Muscle of leg (tissue), 3 donors: ENCODE measurements at regions not wholly inside any gene's neighbourhood (a gene's known extent, or its start where the extent isn't known, plus 50 kb on each side); places are given as distances from the start of the nearest gene placed in this dataset.

Experiments used
- DNase-seq: peaks from one replicate; pipeline ENCODE4 v3.0.0; 2013
- H3K27ac ChIP-seq: one replicate; pipeline ENCODE4 v1.5.1; 2013; ENCODE audit warnings: mild to moderate bottlenecking, low read length, control low read depth
- H3K27me3 ChIP-seq: one replicate; pipeline ENCODE4 v1.6.1; 2013; ENCODE audit warnings: low read length; ENCODE audit not compliant: control insufficient read depth, insufficient read depth
- H3K36me3 ChIP-seq: one replicate; pipeline ENCODE4 v1.6.1; 2013; ENCODE audit warnings: low read length; ENCODE audit not compliant: control insufficient read depth, insufficient read depth
- H3K4me1 ChIP-seq: one replicate; pipeline ENCODE4 v1.6.1; 2013; ENCODE audit warnings: low read length; ENCODE audit not compliant: control insufficient read depth, insufficient read depth
- H3K4me3 ChIP-seq: one replicate; pipeline ENCODE4 v1.5.1; 2013; ENCODE audit warnings: low read length, control low read depth
- H3K9me3 ChIP-seq: replicated peaks from 2 replicates; pipeline ENCODE4 v1.6.1; 2013; ENCODE audit warnings: low read depth, low read length; ENCODE audit not compliant: control insufficient read depth
- WGBS: methylation state at CpG from one replicate; pipeline ENCODE4 v1.1.5; 2013; ENCODE audit warnings: missing lambda C conversion rate; ENCODE audit not compliant: insufficient coverage; 5-methylcytosine and 5-hydroxymethylcytosine counted together

DNA sequence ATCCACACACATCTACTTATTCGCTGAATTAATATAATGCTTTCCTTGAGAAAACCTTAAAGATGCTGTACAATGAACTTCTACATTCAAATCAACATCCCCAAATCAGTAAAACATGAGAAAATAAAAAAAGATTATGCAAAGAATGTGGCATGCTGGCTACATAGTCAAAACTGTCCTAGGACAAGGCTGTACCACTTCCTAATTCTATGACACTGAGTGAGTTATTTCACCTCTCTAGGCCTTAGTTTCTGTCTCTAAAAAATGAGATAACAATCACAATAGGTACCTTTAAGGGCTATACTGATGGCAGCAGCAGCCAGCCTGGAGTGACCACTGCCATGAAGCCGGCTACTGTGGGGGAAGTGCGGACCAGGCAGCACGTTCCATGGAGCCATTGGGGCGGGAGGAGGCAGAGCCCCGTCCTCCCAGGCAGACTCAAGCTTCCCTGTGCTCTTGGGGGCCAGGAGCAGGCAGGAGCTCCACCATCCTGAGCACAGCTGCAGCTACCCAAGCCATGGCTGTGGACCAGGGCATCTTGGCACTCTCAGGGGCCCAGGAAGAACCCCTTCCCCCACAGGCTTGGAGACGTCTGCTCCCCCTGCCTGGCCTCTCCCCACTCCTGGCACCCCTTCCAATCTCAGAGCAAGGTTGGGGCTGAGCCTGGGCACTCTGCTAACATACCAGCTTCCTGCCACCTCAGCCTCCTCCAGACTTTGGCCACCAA is 110.2 kb downstream of the ELAPOR2 start:
- DNase-seq = no peak
- no peaks in the 10 kb centered on the region for H3K36me3 ChIP-seq
- H3K9me3 ChIP-seq = no peaks in the 10 kb centered on the region
- no peaks in the 10 kb centered on the region for H3K4me1 ChIP-seq
- H3K27ac ChIP-seq = no peak overlapping the region
- 65% methylated on average over 6 of the region's 7 CpGs for WGBS
- no peak overlapping the region for H3K4me3 ChIP-seq
- no peaks in the 10 kb centered on the region for H3K27me3 ChIP-seq

DNA sequence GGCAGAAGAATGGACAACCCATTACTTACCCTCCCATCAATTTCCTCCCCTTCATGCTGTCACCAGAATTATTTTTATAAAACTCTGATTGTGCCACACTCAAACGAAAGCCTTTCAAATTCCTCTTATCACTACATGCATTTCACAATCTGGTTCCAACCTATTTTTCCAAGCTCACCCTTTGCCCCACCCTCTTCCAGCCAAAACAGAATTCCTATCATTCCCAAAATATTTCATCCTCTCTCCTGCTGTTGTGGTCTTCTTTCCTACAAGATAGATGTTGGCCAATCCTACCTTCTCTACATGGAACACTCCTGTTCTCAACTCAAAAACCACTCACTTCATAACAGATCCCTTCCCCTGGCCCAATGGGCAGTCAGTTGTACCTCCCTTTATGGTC is 111.5 kb downstream of the ELAPOR2 start:
- Histone ChIP-seq H3K4me3 (no peak overlapping the region), H3K36me3 (no peaks in the 10 kb centered on the region), H3K4me1 (no peaks in the 10 kb centered on the region), H3K9me3 (no peaks in the 10 kb centered on the region), H3K27ac (no peak overlapping the region), H3K27me3 (no peaks in the 10 kb centered on the region)
- 81% methylated on average over 1 of the region's 1 CpG for WGBS
- DNase-seq = no peak

DNA sequence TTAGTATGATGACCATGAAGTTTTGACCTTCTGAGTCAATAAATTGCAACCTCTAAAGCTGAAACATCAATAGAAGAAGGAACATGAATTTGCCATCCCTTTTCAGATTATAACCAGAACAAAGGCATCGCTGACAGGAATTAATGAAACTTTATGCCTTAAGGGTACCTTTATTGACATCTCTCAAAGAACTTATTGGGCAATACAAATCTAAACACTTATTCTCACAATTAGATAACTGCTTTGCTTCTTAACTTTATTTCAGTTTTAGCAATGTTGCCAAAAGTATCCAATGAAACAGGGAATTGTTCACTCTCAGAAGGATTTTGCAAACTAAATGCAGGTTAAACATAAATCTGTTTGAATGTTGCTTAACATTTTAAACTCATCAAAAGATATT is 116.0 kb downstream of the ELAPOR2 start:
- no peak for DNase-seq
- H3K36me3 ChIP-seq = no peaks in the 10 kb centered on the region
- H3K27me3 ChIP-seq = no peaks in the 10 kb centered on the region
- no peak overlapping the region for H3K4me3 ChIP-seq
- WGBS = 80% methylated on average over 1 of the region's 1 CpG
- no peak overlapping the region for H3K27ac ChIP-seq
- H3K9me3 ChIP-seq = no peaks in the 10 kb centered on the region
- no peaks in the 10 kb centered on the region for H3K4me1 ChIP-seq

DNA sequence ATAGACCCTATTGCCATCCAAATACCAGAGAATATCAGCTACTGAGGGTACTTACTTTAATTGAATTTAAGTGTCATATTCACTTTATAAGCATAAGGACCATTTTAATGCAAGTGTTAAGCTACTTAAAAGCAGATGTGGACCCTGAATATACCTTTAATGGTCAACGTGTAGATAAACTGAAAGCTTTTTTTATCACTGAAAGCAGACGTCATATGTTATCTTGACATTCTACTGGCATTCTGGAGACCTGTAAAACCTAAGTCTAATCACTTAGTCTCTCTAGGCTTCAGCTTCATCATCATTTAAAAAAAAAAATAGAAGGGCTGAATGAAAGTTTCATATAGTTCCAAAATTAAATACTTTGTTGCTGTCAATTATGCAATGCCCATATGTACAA is 116.5 kb downstream of the ELAPOR2 start:
- no CpG with 5 or more reads among the region's 2 CpGs for WGBS
- no peak overlapping the region for H3K27ac ChIP-seq
- no peak for DNase-seq

DNA sequence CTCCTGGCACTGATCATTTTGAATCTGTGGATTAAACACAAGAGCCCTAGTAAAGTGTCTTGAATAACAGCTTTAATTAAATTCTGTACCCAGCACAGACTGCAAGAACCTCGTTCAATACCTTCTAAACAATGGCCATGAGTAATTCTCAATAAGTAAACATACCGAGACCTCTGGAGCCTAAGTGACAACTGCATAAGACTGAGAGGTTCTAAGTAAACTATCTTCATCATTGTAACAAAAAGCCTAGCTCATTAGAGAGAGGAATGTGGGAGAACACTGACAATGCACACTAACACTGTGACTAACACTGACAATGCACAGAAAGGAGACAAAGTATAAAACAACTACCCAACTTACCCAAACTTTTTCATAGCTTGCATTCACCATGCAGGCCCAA is 117.4 kb downstream of the ELAPOR2 start:
- no peaks in the 10 kb centered on the region for H3K36me3 ChIP-seq
- H3K4me3 ChIP-seq = no peak overlapping the region
- no peaks in the 10 kb centered on the region for H3K4me1 ChIP-seq
- no CpG with 5 or more reads among the region's 2 CpGs for WGBS
- no peaks in the 10 kb centered on the region for H3K9me3 ChIP-seq
- no peaks in the 10 kb centered on the region for H3K27me3 ChIP-seq
- DNase-seq = no peak
- no peak overlapping the region for H3K27ac ChIP-seq

More for the DNA sequence above, 116.5 kb downstream of the ELAPOR2 start:
- Histone ChIP-seq H3K4me3 (no peak overlapping the region), H3K27me3 (no peaks in the 10 kb centered on the region), H3K9me3 (no peaks in the 10 kb centered on the region), H3K36me3 (no peaks in the 10 kb centered on the region), H3K4me1 (no peaks in the 10 kb centered on the region)

DNA sequence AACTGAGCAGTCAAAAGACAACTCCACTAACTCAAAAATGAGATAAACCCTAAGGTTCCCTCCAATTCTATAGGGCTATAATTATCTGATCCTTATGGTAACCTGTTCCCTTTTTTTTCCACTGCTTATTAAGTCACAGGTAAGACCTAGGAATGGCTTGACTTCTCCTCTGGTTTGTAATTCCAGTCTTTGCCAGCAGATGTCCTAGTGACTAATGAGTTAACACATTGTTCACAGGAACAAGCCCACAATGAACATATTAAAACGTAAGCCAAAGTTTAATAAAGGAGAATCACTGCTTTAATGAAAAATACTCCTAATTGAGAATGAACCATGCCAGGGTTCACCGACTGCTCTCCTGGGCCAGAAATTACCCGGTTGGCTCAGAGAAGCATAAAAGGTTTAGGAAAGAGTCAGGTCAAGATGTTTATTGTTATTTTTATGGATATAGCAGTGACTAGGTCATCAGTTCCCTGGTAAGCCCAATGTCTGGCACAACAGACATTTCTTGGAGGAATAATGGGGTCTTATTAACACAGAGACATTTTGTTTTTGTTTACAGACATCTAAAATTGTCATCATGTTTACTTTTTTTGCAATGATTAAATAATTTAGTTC is 120.1 kb downstream of the ELAPOR2 start:
- H3K4me3 ChIP-seq = no peak overlapping the region
- H3K9me3 ChIP-seq = no peaks in the 10 kb centered on the region
- DNase-seq = peak; percentile 72
- no peaks in the 10 kb centered on the region for H3K36me3 ChIP-seq
- no peaks in the 10 kb centered on the region for H3K27me3 ChIP-seq
- no peak overlapping the region for H3K27ac ChIP-seq
- WGBS = no CpG with 5 or more reads among the region's 3 CpGs
- H3K4me1 ChIP-seq = no peaks in the 10 kb centered on the region

DNA sequence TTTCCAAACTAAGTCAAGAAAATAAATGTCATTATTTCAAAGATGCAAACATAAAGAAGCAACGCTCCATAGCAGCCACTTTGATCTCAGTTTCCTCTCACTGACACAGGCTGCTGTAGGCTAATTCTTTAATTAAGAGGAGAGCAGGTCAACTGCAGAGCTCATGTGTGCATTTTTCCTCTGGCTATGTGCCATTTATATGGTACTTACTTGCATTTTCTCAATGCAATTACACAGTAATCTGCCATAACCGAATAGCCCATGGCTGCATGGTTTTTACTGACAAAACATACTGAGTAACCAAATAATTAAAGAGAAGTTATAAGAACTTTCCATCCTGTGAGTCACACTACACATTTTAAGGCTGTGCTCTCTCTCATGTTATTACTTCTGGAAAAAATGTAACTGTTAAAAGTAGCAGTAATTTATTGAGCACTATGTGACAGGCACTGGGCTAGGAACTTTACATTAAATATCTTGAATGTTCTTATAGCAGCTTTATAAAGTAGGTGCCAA is 122.0 kb downstream of the ELAPOR2 start:
- WGBS = no CpG with 5 or more reads among the region's 2 CpGs

DNA sequence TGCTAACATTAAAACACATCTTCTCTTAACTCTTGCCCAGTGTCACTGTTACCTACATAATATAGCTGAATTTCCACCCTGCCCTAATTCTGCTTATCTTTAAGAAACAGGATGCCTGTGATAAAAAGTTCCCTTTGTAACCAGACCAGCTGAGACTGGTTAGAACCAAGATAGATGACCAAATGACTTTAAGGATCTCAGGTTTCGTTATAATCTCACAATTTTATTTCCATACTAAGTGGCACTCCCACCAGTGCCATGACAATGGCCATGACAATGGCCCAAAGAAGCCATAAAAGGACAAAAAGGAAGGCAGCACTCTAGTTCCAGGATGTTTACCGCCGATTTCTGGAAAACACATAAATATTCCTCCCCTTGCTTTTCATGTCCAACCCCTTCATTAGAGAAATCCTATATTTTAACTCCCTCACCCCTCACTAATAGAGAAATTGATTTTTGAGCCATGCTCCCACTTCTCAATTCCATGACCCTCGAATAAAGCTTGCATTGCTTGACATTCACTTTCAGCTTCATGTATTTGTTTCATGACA is 126.1 kb downstream of the ELAPOR2 start:
- Histone ChIP-seq H3K4me3 (no peak overlapping the region), H3K4me1 (no peaks in the 10 kb centered on the region), H3K9me3 (no peaks in the 10 kb centered on the region), H3K36me3 (no peaks in the 10 kb centered on the region), H3K27me3 (no peaks in the 10 kb centered on the region), H3K27ac (no peak overlapping the region)
- WGBS = 81% methylated on average over 3 of the region's 4 CpGs
- no peak for DNase-seq

More for the DNA sequence above, 122.0 kb downstream of the ELAPOR2 start:
- no peaks in the 10 kb centered on the region for H3K27me3 ChIP-seq
- no peaks in the 10 kb centered on the region for H3K9me3 ChIP-seq
- no peaks in the 10 kb centered on the region for H3K4me1 ChIP-seq
- no peaks in the 10 kb centered on the region for H3K36me3 ChIP-seq
- no peak overlapping the region for H3K27ac ChIP-seq
- no peak for DNase-seq
- H3K4me3 ChIP-seq = no peak overlapping the region

DNA sequence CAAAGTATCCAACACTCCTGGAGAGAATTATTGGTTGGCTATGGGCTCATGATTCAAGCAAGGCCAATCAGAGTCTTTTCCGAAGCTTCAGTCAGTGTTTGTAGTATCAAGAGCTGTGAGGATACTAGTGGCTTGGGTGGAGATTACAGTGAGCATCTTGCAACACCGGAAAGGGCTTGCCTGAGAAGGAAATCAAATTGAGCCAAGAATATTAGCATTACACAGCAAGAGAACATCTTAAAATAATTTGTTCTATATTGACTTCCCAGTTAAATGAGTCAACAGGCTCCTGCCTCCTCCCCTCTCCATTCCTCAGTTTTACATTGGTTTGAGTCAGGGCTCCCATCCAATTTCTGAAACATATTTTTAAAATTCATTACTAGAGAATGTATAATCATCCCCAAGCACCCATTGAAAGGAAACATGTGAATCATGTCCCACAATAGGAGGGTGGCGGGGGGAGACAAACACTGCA is 127.4 kb downstream of the ELAPOR2 start:
- Histone ChIP-seq H3K4me3 (no peak overlapping the region), H3K4me1 (no peaks in the 10 kb centered on the region), H3K27me3 (no peaks in the 10 kb centered on the region), H3K27ac (no peak overlapping the region), H3K36me3 (no peaks in the 10 kb centered on the region), H3K9me3 (no peaks in the 10 kb centered on the region)
- peak; percentile 74 for DNase-seq
- no CpG with 5 or more reads among the region's 3 CpGs for WGBS

DNA sequence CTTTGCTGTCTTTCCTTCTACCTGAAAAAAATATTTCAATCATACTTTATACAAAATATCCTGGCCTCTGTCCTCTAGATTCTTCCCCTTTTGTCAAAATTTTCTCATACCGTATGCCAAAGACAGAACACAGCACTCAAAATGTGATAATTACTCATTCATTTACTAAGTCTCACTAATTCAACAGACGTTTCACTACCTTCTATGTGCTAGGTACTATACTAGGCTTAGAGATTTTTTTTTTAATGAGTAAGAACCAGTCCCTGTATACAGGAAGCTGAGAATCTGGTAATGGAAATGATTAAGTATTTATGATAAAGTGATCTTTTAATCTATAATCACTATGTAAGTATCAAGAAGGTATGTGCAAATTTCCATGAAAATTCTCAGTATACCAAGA is 128.0 kb downstream of the ELAPOR2 start:
- no peaks in the 10 kb centered on the region for H3K4me1 ChIP-seq
- no peak for DNase-seq
- H3K36me3 ChIP-seq = no peaks in the 10 kb centered on the region
- H3K9me3 ChIP-seq = no peaks in the 10 kb centered on the region
- H3K27ac ChIP-seq = no peak overlapping the region
- no peaks in the 10 kb centered on the region for H3K27me3 ChIP-seq
- no peak overlapping the region for H3K4me3 ChIP-seq
- WGBS = no CpG with 5 or more reads among the region's 2 CpGs
